Fibroblast of skin of abdomen (primary cell): ENCODE measurements at regions not wholly inside any gene's neighbourhood (a gene's known extent, or its start where the extent isn't known, plus 50 kb on each side); places are given as distances from the start of the nearest gene placed in this dataset.

Experiments
- DNase-seq: peaks from one replicate; pipeline ENCODE4 v3.0.0-alpha.2; 2013

GRCh38 chr20:56929606-56930005 lies 300.5 kb downstream of the TFAP2C start:
- no peak for DNase-seq

GRCh38 chr20:56930876-56931275 lies 301.8 kb downstream of the TFAP2C start:
- no peak for DNase-seq

GRCh38 chr20:56932575-56933330 lies 303.6 kb downstream of the TFAP2C start:
- no peak for DNase-seq

GRCh38 chr20:56933331-56933698 lies 304.2 kb downstream of the TFAP2C start:
- DNase-seq: no peak

GRCh38 chr20:56934888-56935287 lies 305.8 kb downstream of the TFAP2C start:
- no peak for DNase-seq

- DNase-seq: no peak
These were observed 311.4 kb downstream of the TFAP2C start for GRCh38 chr20:56940466-56940865.

- DNase-seq: no peak
These were observed 312.1 kb downstream of the TFAP2C start for GRCh38 chr20:56941101-56941686.

- no peak for DNase-seq
These were observed 315.1 kb downstream of the TFAP2C start for GRCh38 chr20:56943946-56944945.

GRCh38 chr20:56945057-56945456 lies 316.0 kb downstream of the TFAP2C start:
- DNase-seq: no peak

- no peak for DNase-seq
These were observed 316.8 kb downstream of the TFAP2C start for GRCh38 chr20:56945901-56946300.

- DNase-seq: no peak
These were observed 317.1 kb downstream of the BMP7 start for GRCh38 chr20:56949318-56949717.

- no peak for DNase-seq
These were observed 314.0 kb downstream of the BMP7 start for GRCh38 chr20:56952258-56953047.

GRCh38 chr20:56953048-56953586 lies 313.3 kb downstream of the BMP7 start:
- no peak for DNase-seq

- no peak for DNase-seq
These were observed 311.6 kb downstream of the BMP7 start for GRCh38 chr20:56954797-56955196.

GRCh38 chr20:56955680-56956079 lies 310.8 kb downstream of the BMP7 start:
- DNase-seq: no peak

- no peak for DNase-seq
These were observed 309.9 kb downstream of the BMP7 start for GRCh38 chr20:56956534-56956933.

- DNase-seq: peak; percentile 25
These were observed 308.5 kb downstream of the BMP7 start for GRCh38 chr20:56957737-56958553.

- DNase-seq: no peak
These were observed 301.5 kb downstream of the BMP7 start for GRCh38 chr20:56964901-56965300.

GRCh38 chr20:56967916-56968315 lies 298.5 kb downstream of the BMP7 start:
- DNase-seq: no peak

GRCh38 chr20:56968376-56969048 lies 297.9 kb downstream of the BMP7 start:
- DNase-seq: no peak
